HepG2 (cell line): ENCODE measurements at regions not wholly inside any gene's neighbourhood (a gene's known extent, or its start where the extent isn't known, plus 50 kb on each side); places are given as distances from the start of the nearest gene placed in this dataset.

Experiments used
- ATF4 ChIP-seq, 2 experiments: fragments of 450-650 bp in 1 of 2; sonication (generic) in 1 of 2; formaldehyde crosslinking; IDR thresholded peaks; 2 replicates each; pipeline versions ENCODE4 v1.5.0 to v1.8.0; 2020 to 2022; ENCODE audit warnings: mild to moderate bottlenecking in 1 of 2, missing genetic modification reagents in 1 of 2
- HDAC2 ChIP-seq: sonication (generic); formaldehyde crosslinking; IDR thresholded peaks from 2 replicates; pipeline ENCODE4 v1.4.0; 2020; ENCODE audit warnings: missing genetic modification reagents
- NR2F1 ChIP-seq, 2 experiments: fragments of 450-650 bp in 1 of 2; formaldehyde crosslinking in 1 of 2; IDR thresholded peaks; 2 replicates each; pipeline versions ENCODE4 v1.5.0 to v1.6.1; 2016 to 2020; ENCODE audit warnings: mild to moderate bottlenecking in 1 of 2, missing compliant biosample characterization in 1 of 2, missing genetic modification reagents in 1 of 2, moderate library complexity in 1 of 2
- REL ChIP-seq: sonication (generic); formaldehyde crosslinking; conservative IDR thresholded peaks from 2 replicates; pipeline ENCODE4 v1.8.0; 2022; ENCODE audit warnings: mild to moderate bottlenecking, missing genetic modification reagents, moderate library complexity
- ZNF350 ChIP-seq: sonication (generic); formaldehyde crosslinking; IDR thresholded peaks from 2 replicates; pipeline ENCODE4 v1.4.0; 2020; ENCODE audit warnings: mild to moderate bottlenecking, low read depth, missing genetic modification reagents, borderline replicate concordance

GRCh38 chr7:69429911-69430383 lies 168.3 kb upstream of the AUTS2 start:
- TF ChIP-seq ZNF350 (no peak), ATF4 (CRISPR knock-in tag; IDR thresholded peaks at IDR 0.05) (no peak), NR2F1 (CRISPR knock-in tag; IDR thresholded peaks at IDR 0.05) (no peak), HDAC2 (CRISPR knock-in tag) (no peak), REL (no peak)
